IMR-90 (cell line): ENCODE measurements at regions not wholly inside any gene's neighbourhood (a gene's known extent, or its start where the extent isn't known, plus 50 kb on each side); places are given as distances from the start of the nearest gene placed in this dataset.
A peak's percentile ranks its signal among the peaks of the same experiment; 100 is the strongest.

Source experiments
- ATAC-seq: fragments of 200-7000 bp; cut with Tn5 transposase; 2 replicates; pipeline ENCODE4 v1.9.1; 2020; ENCODE audit warnings: low read depth, mild to moderate bottlenecking, moderate library complexity
- BruUV-seq: library from RNA; stranded (reverse); fragments of 400-500 nt; replicated peaks from 2 replicates; lab custom pipeline; 2021; lab: Mats Ljungman, UMichigan
- CTCF ChIA-PET: fragments of 300-600 bp; formaldehyde crosslinking; extraction: SDS; loops from one replicate; lab custom pipeline; 2021; ENCODE audit warnings: antibody characterized with exemption; lab: Yijun Ruan, JAX
- POLR2A ChIA-PET: fragments of 300-600 bp; sonication (Branson Sonifier 250); formaldehyde crosslinking; loops from one replicate; lab custom pipeline; 2022; ENCODE audit warnings: antibody characterized with exemption; ENCODE audit not compliant: unreplicated experiment; lab: Charles Lee
- DNase-seq: peaks from one replicate; pipeline ENCODE4 v3.0.0; 2013
- H2AFZ ChIP-seq: replicated peaks from 2 replicates; pipeline ENCODE3; 2013; ENCODE audit warnings: low read length, mild to moderate bottlenecking; ENCODE audit not compliant: poor library complexity
- H2AK5ac ChIP-seq: 2 replicates; pipeline ENCODE4 v1.6.1; 2013; ENCODE audit warnings: low read depth, low read length, inconsistent platforms
- H2AK9ac ChIP-seq: replicated peaks from 2 replicates; pipeline ENCODE3; 2013; ENCODE audit warnings: mild to moderate bottlenecking, low read depth, low read length, moderate library complexity; ENCODE audit not compliant: poor library complexity
- H2BK120ac ChIP-seq: 2 replicates; pipeline ENCODE4 v1.6.1; 2013; ENCODE audit warnings: low read depth, low read length, inconsistent platforms
- H2BK15ac ChIP-seq: 3 replicates; pipeline ENCODE4 v1.6.1; 2013; ENCODE audit warnings: low read depth, low read length, inconsistent platforms
- H2BK20ac ChIP-seq: 2 replicates; pipeline ENCODE4 v1.6.1; 2013; ENCODE audit warnings: low read depth, mild to moderate bottlenecking, inconsistent platforms, low read length, moderate library complexity
- H2BK5ac ChIP-seq: 2 replicates; pipeline ENCODE4 v1.6.1; 2013; ENCODE audit warnings: mild to moderate bottlenecking, low read depth, low read length, inconsistent platforms; ENCODE audit not compliant: poor library complexity, severe bottlenecking
- H3K14ac ChIP-seq: replicated peaks from 2 replicates; pipeline ENCODE4 v1.6.1; 2013; ENCODE audit warnings: low read depth, low read length, inconsistent platforms
- H3K18ac ChIP-seq: 2 replicates; pipeline ENCODE4 v1.6.1; 2013; ENCODE audit warnings: low read depth, low read length, control low read depth
- H3K23ac ChIP-seq: 2 replicates; pipeline ENCODE4 v1.6.1; 2013; ENCODE audit warnings: low read depth, low read length, inconsistent platforms
- H3K27ac ChIP-seq: 2 replicates; pipeline ENCODE4 v1.5.1; 2013; ENCODE audit warnings: mild to moderate bottlenecking, control low read depth, low read length; ENCODE audit not compliant: insufficient read depth
- H3K27me3 ChIP-seq: 2 replicates; pipeline ENCODE4 v1.6.1; 2013; ENCODE audit warnings: low read length; ENCODE audit not compliant: control insufficient read depth, insufficient read depth
- H3K36me3 ChIP-seq: 2 replicates; pipeline ENCODE4 v1.6.1; 2013; ENCODE audit warnings: low read length, mixed read lengths; ENCODE audit not compliant: control insufficient read depth, insufficient read depth
- H3K4ac ChIP-seq: 2 replicates; pipeline ENCODE4 v1.6.1; 2013; ENCODE audit warnings: low read depth, low read length, inconsistent platforms
- H3K4me1 ChIP-seq: 2 replicates; pipeline ENCODE4 v1.6.1; 2013; ENCODE audit warnings: low read length, mixed read lengths; ENCODE audit not compliant: control insufficient read depth, insufficient read depth
- H3K4me2 ChIP-seq: 2 replicates; pipeline ENCODE4 v1.6.1; 2013; ENCODE audit warnings: low read depth, mild to moderate bottlenecking, control low read depth, low read length, moderate library complexity
- H3K4me3 ChIP-seq: 2 replicates; pipeline ENCODE4 v1.5.1; 2013; ENCODE audit warnings: low read depth, mild to moderate bottlenecking, control low read depth, low read length, moderate library complexity; ENCODE audit not compliant: insufficient read depth
- H3K56ac ChIP-seq: 2 replicates; pipeline ENCODE4 v1.6.1; 2013; ENCODE audit warnings: low read length, inconsistent platforms; ENCODE audit not compliant: insufficient read depth; ENCODE audit errors: extremely low read depth
- H3K79me1 ChIP-seq, 2 experiments: 2 replicates each; pipeline ENCODE4 v1.6.1; 2013; ENCODE audit warnings: low read length in 2 of 2, inconsistent platforms in 1 of 2, low read depth in 1 of 2
- H3K9ac ChIP-seq: 2 replicates; pipeline ENCODE4 v1.6.1; 2013; ENCODE audit warnings: low read depth, low read length, control low read depth
- H3K9me1 ChIP-seq: 2 replicates; pipeline ENCODE4 v1.6.1; 2013; ENCODE audit warnings: low read length, inconsistent platforms; ENCODE audit not compliant: insufficient read depth
- H3K9me3 ChIP-seq: 2 replicates; pipeline ENCODE4 v1.6.1; 2013; ENCODE audit warnings: low read length; ENCODE audit not compliant: control insufficient read depth, insufficient read depth
- H4K20me1 ChIP-seq: 2 replicates; pipeline ENCODE4 v1.6.1; 2013; ENCODE audit warnings: low read length, inconsistent platforms; ENCODE audit not compliant: insufficient read depth
- H4K5ac ChIP-seq: 2 replicates; pipeline ENCODE4 v1.6.1; 2013; ENCODE audit warnings: mild to moderate bottlenecking, low read depth, low read length, control low read depth
- H4K8ac ChIP-seq, 2 experiments: 2 replicates each; pipeline ENCODE4 v1.6.1; 2013; ENCODE audit warnings: low read depth in 2 of 2, low read length in 2 of 2, control low read depth in 1 of 2, inconsistent platforms in 1 of 2
- H4K91ac ChIP-seq: 2 replicates; pipeline ENCODE4 v1.6.1; 2013; ENCODE audit warnings: low read depth, low read length, inconsistent platforms; ENCODE audit not compliant: insufficient read depth
- BHLHE40 ChIP-seq: fragments of 150-350 bp; IDR thresholded peaks from 2 replicates; pipeline ENCODE4 v1.6.1; 2016; ENCODE audit warnings: mild to moderate bottlenecking, low read depth, low read length
- CEBPB ChIP-seq: IDR thresholded peaks from 2 replicates; pipeline ENCODE4 v1.6.1; 2012; ENCODE audit warnings: low read depth, low read length, improper control_type of control experiment
- CHD1 ChIP-seq: IDR thresholded peaks from 2 replicates; pipeline ENCODE4 v1.6.1; 2012; ENCODE audit warnings: low read depth, low read length, improper control_type of control experiment
- CTCF ChIP-seq: conservative IDR thresholded peaks from 2 replicates; pipeline ENCODE4 v1.5.1; 2012; ENCODE audit warnings: mild to moderate bottlenecking, low read depth, low read length, improper control_type of control experiment
- ELK1 ChIP-seq: fragments of 150-350 bp; IDR thresholded peaks from 2 replicates; pipeline ENCODE4 v1.6.1; 2016; ENCODE audit warnings: low read depth, mild to moderate bottlenecking, low read length, moderate library complexity, borderline replicate concordance
- FOS ChIP-seq: fragments of 150-350 bp; IDR thresholded peaks from 2 replicates; pipeline ENCODE4 v1.6.1; 2016; ENCODE audit warnings: low read depth, low read length
- MAFK ChIP-seq: IDR thresholded peaks from 2 replicates; pipeline ENCODE4 v1.6.1; 2012; ENCODE audit warnings: low read depth, low read length, improper control_type of control experiment
- MAZ ChIP-seq: IDR thresholded peaks from 2 replicates; pipeline ENCODE4 v1.6.1; 2012; ENCODE audit warnings: low read depth, mild to moderate bottlenecking, low read length, improper control_type of control experiment, moderate library complexity, borderline replicate concordance
- MXI1 ChIP-seq: IDR thresholded peaks from 2 replicates; pipeline ENCODE4 v1.6.1; 2012; ENCODE audit warnings: low read depth, mild to moderate bottlenecking, low read length, moderate library complexity, borderline replicate concordance
- NFE2L2 ChIP-seq: fragments of 150-350 bp; IDR thresholded peaks from 2 replicates; pipeline ENCODE4 v1.6.1; 2016; ENCODE audit warnings: low read depth, mild to moderate bottlenecking, low read length
- POLR2A ChIP-seq: IDR thresholded peaks from 2 replicates; pipeline ENCODE4 v1.6.1; 2012; ENCODE audit warnings: mild to moderate bottlenecking, low read depth, low read length
- RAD21 ChIP-seq: IDR thresholded peaks from 2 replicates; pipeline ENCODE4 v1.6.1; 2012; ENCODE audit warnings: low read length, improper control_type of control experiment
- RCOR1 ChIP-seq: IDR thresholded peaks from 2 replicates; pipeline ENCODE4 v1.6.1; 2012; ENCODE audit warnings: mild to moderate bottlenecking, low read length, improper control_type of control experiment; ENCODE audit not compliant: insufficient replicate concordance
- RFX5 ChIP-seq: IDR thresholded peaks from 2 replicates; pipeline ENCODE4 v1.8.0; 2012; ENCODE audit warnings: low read depth, mild to moderate bottlenecking, low read length, moderate library complexity
- SMC3 ChIP-seq: fragments of 150-350 bp; IDR thresholded peaks from 2 replicates; pipeline ENCODE4 v1.6.1; 2016; ENCODE audit warnings: low read depth, mild to moderate bottlenecking, antibody characterized with exemption, low read length, moderate library complexity
- USF2 ChIP-seq: fragments of 150-350 bp; IDR thresholded peaks from 2 replicates; pipeline ENCODE4 v1.6.1; 2017; ENCODE audit warnings: mild to moderate bottlenecking, antibody characterized with exemption, low read length, low read depth
- WGBS, 2 experiments: methylation state at CpG; one replicate each; pipeline versions ENCODE4 v1.1.5 to v1.1.7; 2013; ENCODE audit warnings: missing lambda C conversion rate in 2 of 2; ENCODE audit not compliant: insufficient read length in 1 of 2; ENCODE audit errors: extremely low coverage in 2 of 2; 5-methylcytosine and 5-hydroxymethylcytosine counted together
- dilution Hi-C: fragments of 300-500 bp; cut with HindIII; formaldehyde crosslinking; loops from one replicate; pipeline ENCODE4 v1.14.3; 2018; ENCODE audit warnings: low sequenced_read_pairs; ENCODE audit not compliant: unreplicated experiment
- in situ Hi-C: fragments of 300-500 bp; cut with MboI; formaldehyde crosslinking; loops from 3 replicates; pipeline ENCODE4 v1.14.3; 2019; ENCODE audit warnings: low sequenced_read_pairs, inconsistent platforms, mixed read lengths
- intact Hi-C: fragments of 100-400 bp; cut with micrococcal nuclease; formaldehyde crosslinking; loops from 2 replicates; pipeline ENCODE4 v1.10.0; 2022

GRCh38 chr3:170737498-170738162 is 132.4 kb downstream of the RPL22L1 start:
- TF ChIP-seq NFE2L2 (no peak), MXI1 (no peak), CHD1 (no peak), POLR2A (no peak), SMC3 (no peak), FOS (no peak), MAFK (no peak), RFX5 (no peak), CEBPB (no peak), RAD21 (no peak), USF2 (no peak), CTCF (no peak), BHLHE40 (no peak), MAZ (no peak), RCOR1 (no peak), ELK1 (no peak)
- H3K4me2 ChIP-seq, result no peak overlapping the region
- POLR2A ChIA-PET, result no interaction called here
- no peak for DNase-seq
- H2BK120ac ChIP-seq, result peak overlapping the region; percentile 20; the same call in 1 of the 2 replicates
- no peak overlapping the region for H3K56ac ChIP-seq
- in situ Hi-C loops (no loop called here), intact Hi-C loops (no loop called here), dilution Hi-C loops (no loop called here)
- no peak overlapping the region for H3K4me3 ChIP-seq
- no peaks in the 10 kb centered on the region for H3K36me3 ChIP-seq
- ATAC-seq, result no peak
- H3K79me1 ChIP-seq, result no peaks in the 10 kb centered on the region; a peak in 1 of 4 replicates
- no TSS peak for BruUV-seq
- CTCF ChIA-PET, result interaction anchor here (0.5 to 1.2 kb wide), 3 partner anchors 36 to 324 kb away, joined by 3 read pairs; no protein-coding TSS in a partner anchor
- H3K4ac ChIP-seq, result no peak overlapping the region
- H3K14ac ChIP-seq, result no peak overlapping the region
- peak overlapping the region; percentile 13; the same call in 1 of the 2 replicates for H2BK20ac ChIP-seq
- no peak overlapping the region for H3K23ac ChIP-seq
- H3K9me1 ChIP-seq, result peaks cover 9% of the 10 kb centered on the region
- no peak overlapping the region for H4K5ac ChIP-seq
- no peaks in the 10 kb centered on the region for H3K9me3 ChIP-seq
- H2AFZ ChIP-seq, result no peak overlapping the region
- H3K18ac ChIP-seq, result no peak overlapping the region
- no peak overlapping the region for H3K9ac ChIP-seq
- H2AK9ac ChIP-seq, result no peak overlapping the region
- WGBS, 2 experiments, result no CpG with 5 or more reads among the region's 3 CpGs
- peak overlapping the region in 1 of 2 experiments; percentile 33; a peak in 1 of 4 replicates for H4K8ac ChIP-seq
- peaks cover 30% of the 10 kb centered on the region for H3K4me1 ChIP-seq
- H2BK5ac ChIP-seq, result no peak overlapping the region
- H4K91ac ChIP-seq, result no peak overlapping the region
- no peaks in the 10 kb centered on the region for H4K20me1 ChIP-seq
- H3K27ac ChIP-seq, result no peak overlapping the region
- H2BK15ac ChIP-seq, result no peak overlapping the region
- H2AK5ac ChIP-seq, result 0 out of 2 replicates have a peak overlapping the region, but pooled peaks have one; percentile 4
- no peaks in the 10 kb centered on the region for H3K27me3 ChIP-seq
